Lung (tissue), 11 donors: ENCODE measurements at regions not wholly inside any gene's neighbourhood (a gene's known extent, or its start where the extent isn't known, plus 50 kb on each side); places are given as distances from the start of the nearest gene placed in this dataset.

Experiments used
- ATAC-seq: fragments of 200-7000 bp; cut with Tn5 transposase; one replicate; pipeline ENCODE4 v1.9.1; 2020; ENCODE audit warnings: moderate number of reproducible peaks; ENCODE audit not compliant: insufficient read depth, low FRiP score
- DNase-seq, 3 donors: peaks; one replicate each; pipeline ENCODE4 v3.0.0-alpha.2; 2013 to 2017
- H3K27ac ChIP-seq, 2 donors: one replicate each; pipeline ENCODE4 v1.5.1; 2013; ENCODE audit warnings: mild to moderate bottlenecking in 2 of 2, moderate library complexity in 2 of 2, control low read depth in 1 of 2, inconsistent platforms in 1 of 2, low read depth in 1 of 2, low read length in 1 of 2
- H3K27me3 ChIP-seq, 3 donors: one replicate each; pipeline ENCODE4 v1.5.1; 2013; ENCODE audit warnings: low read length in 2 of 3; ENCODE audit not compliant: control insufficient read depth in 3 of 3, insufficient read depth in 3 of 3
- H3K36me3 ChIP-seq, 4 donors: one replicate each; pipeline ENCODE4 v1.5.1; 2013; ENCODE audit warnings: low read length in 4 of 4, mild to moderate bottlenecking in 1 of 4, moderate library complexity in 1 of 4; ENCODE audit not compliant: control insufficient read depth in 4 of 4, insufficient read depth in 4 of 4
- H3K4me1 ChIP-seq, 5 donors: one replicate each; pipeline ENCODE4 v1.5.1; 2013; ENCODE audit warnings: low read length in 5 of 5, mild to moderate bottlenecking in 2 of 5, moderate library complexity in 1 of 5; ENCODE audit not compliant: control insufficient read depth in 5 of 5, insufficient read depth in 5 of 5
- H3K4me3 ChIP-seq: one replicate; pipeline ENCODE4 v1.5.1; 2013; ENCODE audit warnings: mild to moderate bottlenecking, control low read depth, moderate library complexity
- H3K9ac ChIP-seq, 2 donors: one replicate each; pipeline ENCODE4 v1.5.1; 2013; ENCODE audit warnings: low read length in 2 of 2, control low read depth in 1 of 2; ENCODE audit not compliant: insufficient read depth in 1 of 2
- H3K9me3 ChIP-seq, 4 donors: one replicate each; pipeline ENCODE4 v1.5.1; 2013; ENCODE audit warnings: low read length in 3 of 4, mild to moderate bottlenecking in 1 of 4, moderate library complexity in 1 of 4; ENCODE audit not compliant: control insufficient read depth in 4 of 4, insufficient read depth in 3 of 4
- CTCF ChIP-seq: IDR thresholded peaks from 2 replicates; pipeline ENCODE4 v1.5.1; 2012; ENCODE audit warnings: mild to moderate bottlenecking; ENCODE audit errors: control extremely low read depth, extremely low read depth
- WGBS, 2 donors: extraction: QIAGEN DNeasy Blood & Tissue Kit; methylation state at CpG; one replicate each; pipeline ENCODE4 v1.1.7; 2013; 5-methylcytosine and 5-hydroxymethylcytosine counted together
- donor health status: control.
- donor health status: control.
- donor health status: Bipolar disorder and iron deficiency.
- donor health status: healthy.
- donor health status: DM: yes; HTN: yes; CAD: no.

DNA sequence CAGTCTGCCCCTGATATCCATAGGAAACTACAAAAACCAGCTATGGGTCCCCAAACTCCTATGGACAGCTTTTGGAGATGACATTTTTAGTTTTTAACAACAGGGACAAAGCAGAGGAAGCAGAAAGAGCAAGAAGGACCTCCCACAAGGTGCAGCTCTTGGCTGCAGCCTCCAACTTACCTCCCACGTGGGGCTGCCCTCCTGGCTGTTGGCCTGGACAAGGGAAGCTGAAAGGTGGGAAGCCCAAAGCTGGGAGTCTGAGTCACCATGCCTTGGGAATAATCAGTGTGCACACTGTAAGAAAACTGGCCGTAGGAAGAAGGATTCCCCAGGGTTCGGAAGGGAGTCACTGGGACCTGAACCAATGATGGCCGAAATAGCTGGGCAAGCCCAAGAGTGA, 51.8 kb upstream of the PAX1 start:
- TF ChIP-seq CTCF: no peak
- H3K9me3 ChIP-seq: no peaks in the 10 kb centered on the region
- H3K27ac ChIP-seq: no peak overlapping the region

DNA sequence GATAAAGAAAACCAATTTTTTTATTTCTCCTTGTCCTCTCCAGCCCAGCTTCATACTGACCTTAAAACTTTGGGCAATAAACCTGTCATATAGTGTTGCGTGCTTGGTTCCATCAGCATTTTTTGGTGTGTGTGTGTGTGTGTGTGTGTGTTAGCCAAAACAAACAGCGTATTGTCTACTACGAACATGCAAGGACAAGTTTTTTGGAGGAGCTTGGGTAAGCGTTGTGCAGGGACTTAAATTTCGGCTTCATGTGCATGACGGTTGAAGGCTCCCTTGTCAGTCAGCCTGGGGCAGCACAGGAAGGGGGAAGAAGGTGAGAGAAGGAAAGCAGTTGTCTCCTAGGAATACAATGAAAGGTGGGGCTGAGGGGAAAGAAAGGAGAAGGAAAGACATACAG, 62.0 kb upstream of the PAX1 start:
- Histone ChIP-seq H3K9ac (no peak overlapping the region), H3K27ac (no peak overlapping the region), H3K9me3 (peaks cover 0 to 13% (median 3%) of the 10 kb centered on the region in 4 donors), H3K4me1 (no peaks in the 10 kb centered on the region), H3K27me3 (peaks cover 0 to 10% (median 0%) of the 10 kb centered on the region in 3 donors), H3K36me3 (no peaks in the 10 kb centered on the region), H3K4me3 (no peak overlapping the region)
- 74 to 78% methylated on average over 6 of the region's 6 CpGs for WGBS, 2 donors
- no peak for ATAC-seq
- TF ChIP-seq CTCF: no peak
- DNase-seq: no peak

More for the DNA sequence above, 51.8 kb upstream of the PAX1 start:
- ATAC-seq (no peak), DNase-seq (no peak)
- 86 to 92% methylated on average over 4 of the region's 4 CpGs for WGBS, 2 donors
- peaks cover 0 to 12% (median 0%) of the 10 kb centered on the region in 3 donors for H3K27me3 ChIP-seq
- no peak overlapping the region for H3K4me3 ChIP-seq
- no peaks in the 10 kb centered on the region for H3K36me3 ChIP-seq
- H3K4me1 ChIP-seq: peaks cover 0 to 11% (median 0%) of the 10 kb centered on the region in 5 donors
- H3K9ac ChIP-seq: no peak overlapping the region

DNA sequence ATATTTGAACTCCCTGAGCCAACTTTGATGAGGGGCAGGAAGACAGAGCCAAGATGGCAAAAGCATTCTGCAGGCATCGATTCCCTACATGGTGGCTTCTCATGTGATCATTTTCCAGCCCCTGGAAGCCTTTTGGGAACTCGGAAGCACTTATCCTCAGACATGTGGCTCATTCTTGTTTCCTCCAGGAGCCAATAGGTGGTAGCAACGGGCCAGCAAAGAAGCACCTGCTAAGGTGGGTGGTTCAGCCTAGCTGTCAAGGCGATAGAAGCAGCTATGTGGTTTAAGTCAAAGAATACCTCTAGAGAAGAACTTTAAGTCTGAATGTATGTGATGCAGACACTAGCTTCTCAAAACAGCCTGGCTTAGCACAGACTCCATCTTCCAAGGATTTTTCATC, 64.9 kb upstream of the PAX1 start:
- peak in 2 of 3 donors; percentile 7 to 19 for DNase-seq
- no peak for ATAC-seq
- TF ChIP-seq CTCF: no peak

GRCh38 chr20:21633829-21634228, 71.6 kb upstream of the PAX1 start:
- DNase-seq (no peak), ATAC-seq (no peak)
- H3K9me3 ChIP-seq: peaks cover 0 to 2% (median 0%) of the 10 kb centered on the region in 4 donors
- no peak for TF ChIP-seq CTCF
- no peaks in the 10 kb centered on the region for H3K4me1 ChIP-seq
- H3K27me3 ChIP-seq: peaks cover 0 to 9% (median 0%) of the 10 kb centered on the region in 3 donors
- no peak overlapping the region for H3K27ac ChIP-seq
- H3K9ac ChIP-seq: no peak overlapping the region
- 90% methylated on average over 4 of the region's 4 CpGs for WGBS, 2 donors
- no peak overlapping the region for H3K4me3 ChIP-seq
- no peaks in the 10 kb centered on the region for H3K36me3 ChIP-seq

More for the DNA sequence above, 64.9 kb upstream of the PAX1 start:
- Histone ChIP-seq H3K36me3 (no peaks in the 10 kb centered on the region), H3K4me3 (no peak overlapping the region), H3K9ac (no peak overlapping the region), H3K9me3 (peaks cover 0 to 3% (median 0%) of the 10 kb centered on the region in 4 donors), H3K27me3 (peaks cover 0 to 10% (median 0%) of the 10 kb centered on the region in 3 donors), H3K4me1 (no peaks in the 10 kb centered on the region), H3K27ac (no peak overlapping the region)
- WGBS, 2 donors: 20 to 22% methylated on average over 4 of the region's 4 CpGs
